CD4-positive, alpha-beta T cell (primary cell): ENCODE measurements at regions not wholly inside any gene's neighbourhood (a gene's known extent, or its start where the extent isn't known, plus 50 kb on each side); places are given as distances from the start of the nearest gene placed in this dataset.

ENCODE experiments used
- ATAC-seq: fragments of 200-7000 bp; cut with Tn5 transposase; one replicate; pipeline ENCODE4 v1.10.0; 2022; ENCODE audit warnings: mild to moderate bottlenecking; ENCODE audit not compliant: poor library complexity
- CTCF ChIA-PET: fragments of 350-600 bp; sonication (Branson Sonifier 250); formaldehyde crosslinking; loops from one replicate; lab custom pipeline; 2021; ENCODE audit warnings: antibody characterized with exemption, inconsistent platforms; lab: Charles Lee
- POLR2A ChIA-PET: fragments of 350-600 bp; sonication (Branson Sonifier 250); formaldehyde crosslinking; loops from one replicate; lab custom pipeline; 2021; ENCODE audit warnings: antibody characterized with exemption, inconsistent platforms; lab: Charles Lee
- DNase-seq, 14 experiments: peaks; one replicate each; pipeline ENCODE4 v3.0.0-alpha.2; 2013 to 2020; ENCODE audit warnings: mixed read lengths in 2 of 14
- H3K27ac ChIP-seq, 2 donors: one replicate each; pipeline versions ENCODE4 v1.5.1 to v1.7.0; 2013; ENCODE audit warnings: low read length in 2 of 2, low read depth in 1 of 2, mild to moderate bottlenecking in 1 of 2
- H3K27me3 ChIP-seq, 2 experiments: 1 replicate in 1 of 2; 2 replicates in 1 of 2; pipeline versions ENCODE4 v1.6.1 to v1.7.0; 2013; ENCODE audit warnings: low read length in 2 of 2, control low read depth in 1 of 2, mild to moderate bottlenecking in 1 of 2, moderate library complexity in 1 of 2; ENCODE audit not compliant: insufficient read depth in 2 of 2, control insufficient read depth in 1 of 2
- H3K36me3 ChIP-seq: one replicate; pipeline ENCODE4 v1.6.1; 2013; ENCODE audit warnings: low read length, control low read depth; ENCODE audit not compliant: insufficient read depth
- H3K4me1 ChIP-seq: one replicate; pipeline ENCODE4 v1.6.1; 2013; ENCODE audit warnings: low read length, control low read depth; ENCODE audit not compliant: insufficient read depth
- H3K4me3 ChIP-seq: one replicate; pipeline ENCODE4 v1.5.1; 2013; ENCODE audit warnings: mild to moderate bottlenecking, low read length, moderate library complexity
- H3K9me3 ChIP-seq, 2 experiments: 1 replicate in 1 of 2; 2 replicates in 1 of 2; pipeline versions ENCODE4 v1.6.1 to v1.7.0; 2013; ENCODE audit warnings: low read length in 2 of 2, mild to moderate bottlenecking in 2 of 2, control low read depth in 1 of 2, moderate library complexity in 1 of 2; ENCODE audit not compliant: control insufficient read depth in 1 of 2, insufficient read depth in 1 of 2
- H3K27ac Mint-ChIP-seq: one replicate; pipeline ENCODE4 v1.8.0; 2020; ENCODE audit warnings: mixed read lengths
- H3K27me3 Mint-ChIP-seq: one replicate; pipeline ENCODE4 v1.8.0; 2021; ENCODE audit warnings: mixed read lengths
- H3K36me3 Mint-ChIP-seq: one replicate; pipeline ENCODE4 v1.8.0; 2021; ENCODE audit warnings: low read depth, mixed read lengths
- H3K4me1 Mint-ChIP-seq: one replicate; pipeline ENCODE4 v1.8.0; 2021; ENCODE audit warnings: low read depth, mixed read lengths
- H3K4me3 Mint-ChIP-seq: one replicate; pipeline ENCODE4 v1.8.0; 2020; ENCODE audit warnings: mild to moderate bottlenecking, mixed read lengths
- H3K9me3 Mint-ChIP-seq: one replicate; pipeline ENCODE4 v1.8.0; 2020; ENCODE audit warnings: mixed read lengths
- CTCF ChIP-seq: fragments of 200-600 bp; IDR thresholded peaks from one replicate; pipeline ENCODE4 v1.8.0; 2022; ENCODE audit warnings: antibody characterized with exemption, mild to moderate bottlenecking
- intact Hi-C, 2 experiments: fragments of 100-400 bp; cut with DNase I in 1 of 2; cut with micrococcal nuclease in 1 of 2; formaldehyde crosslinking; loops; one replicate each; pipeline versions ENCODE4 v1.15.1 to v1.9.0; 2023 to 2025; cut with DNase I, micrococcal nuclease

DNA sequence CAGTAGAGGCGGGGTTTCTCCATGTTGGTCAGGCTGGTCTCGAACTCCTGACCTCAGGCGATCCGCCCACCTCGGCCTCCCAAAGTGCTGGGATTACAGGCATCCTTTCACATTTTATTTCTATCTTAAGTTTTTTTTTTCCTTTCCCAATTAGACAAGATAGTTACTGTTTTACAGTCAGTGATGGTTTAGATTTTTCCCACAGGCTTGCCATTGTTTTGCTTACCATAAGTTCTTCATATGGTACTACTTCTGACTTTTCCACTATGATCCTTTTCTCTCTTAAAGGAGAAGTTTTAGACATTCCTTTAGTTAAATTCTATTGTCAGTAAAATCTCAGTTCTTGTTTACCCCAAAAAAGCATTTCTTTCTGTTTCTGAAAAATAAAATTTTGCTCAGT is 462.6 kb downstream of the CENPC start:
- no peak for DNase-seq
- intact Hi-C loops, result no loop called here
- Histone ChIP-seq H3K9me3 (no peaks in the 10 kb centered on the region), H3K36me3 (no peaks in the 10 kb centered on the region), H3K27me3 (peaks cover 0 to 5% of the 10 kb centered on the region in 2 experiments), H3K4me1 (no peaks in the 10 kb centered on the region), H3K4me3 (no peak overlapping the region), H3K27ac (no peak overlapping the region)
- Mint-ChIP-seq H3K9me3 (no peaks in the 10 kb centered on the region), H3K27me3 (no peaks in the 10 kb centered on the region), H3K4me3 (no peak overlapping the region), H3K36me3 (no peaks in the 10 kb centered on the region), H3K4me1 (no peaks in the 10 kb centered on the region), H3K27ac (no peak overlapping the region)
- no peak for ATAC-seq
- ChIA-PET POLR2A (no interaction called here), CTCF (no interaction called here)
- TF ChIP-seq CTCF, result no peak

DNA sequence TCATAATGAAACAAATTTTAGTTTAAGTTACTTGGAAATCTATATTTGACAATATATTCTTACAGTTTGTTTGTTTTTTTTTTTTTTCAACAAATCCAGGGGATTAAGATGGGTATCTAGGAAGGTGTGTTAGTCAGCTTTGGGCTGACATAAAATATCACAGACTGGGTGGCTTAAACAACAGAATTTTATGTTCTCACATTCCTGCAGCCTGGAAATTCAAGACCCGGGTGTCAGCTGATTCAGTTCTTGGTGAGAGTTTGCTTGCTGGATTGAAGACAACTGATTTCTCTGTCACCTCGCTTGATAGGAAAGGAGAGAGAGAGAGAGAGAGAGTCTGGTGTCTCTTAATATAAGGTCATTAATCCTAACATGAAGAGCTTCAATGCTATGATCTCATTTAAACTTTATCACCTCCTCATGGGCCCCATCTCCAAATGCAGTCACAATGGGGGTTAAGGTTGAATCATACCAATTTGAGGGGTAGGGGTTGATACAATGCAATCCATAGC is 465.2 kb downstream of the CENPC start:
- H3K4me1 Mint-ChIP-seq, result no peaks in the 10 kb centered on the region
- Histone ChIP-seq H3K4me3 (no peak overlapping the region), H3K9me3 (no peaks in the 10 kb centered on the region), H3K27ac (no peak overlapping the region), H3K27me3 (no peaks in the 10 kb centered on the region), H3K36me3 (no peaks in the 10 kb centered on the region), H3K4me1 (no peaks in the 10 kb centered on the region)
- H3K27ac Mint-ChIP-seq, result no peak overlapping the region
- TF ChIP-seq CTCF, result no peak
- ChIA-PET POLR2A (no interaction called here), CTCF (no interaction called here)
- no peaks in the 10 kb centered on the region for H3K9me3 Mint-ChIP-seq
- intact Hi-C loops, result no loop called here
- H3K27me3 Mint-ChIP-seq, result no peaks in the 10 kb centered on the region
- H3K36me3 Mint-ChIP-seq, result no peaks in the 10 kb centered on the region
- DNase-seq (no peak), ATAC-seq (no peak)
- no peak overlapping the region for H3K4me3 Mint-ChIP-seq

DNA sequence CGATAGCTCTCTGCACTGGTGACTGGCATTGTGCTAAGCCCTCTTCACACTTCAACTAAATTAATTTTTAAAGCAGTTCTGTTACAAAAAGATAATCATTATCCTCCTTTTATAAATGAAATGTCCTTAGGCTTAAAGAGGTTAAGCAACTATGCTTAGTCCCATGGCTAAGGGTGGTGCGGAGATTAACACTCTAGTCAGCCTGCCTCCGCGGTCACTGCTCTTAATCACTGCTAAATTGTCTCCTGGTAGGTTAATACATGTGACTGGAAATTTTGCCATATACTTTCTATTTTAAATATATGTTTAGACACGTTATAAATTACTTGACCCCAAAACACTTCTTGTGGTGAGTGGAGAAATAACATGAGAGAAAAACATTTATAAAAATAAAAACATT is 473.7 kb downstream of the CENPC start:
- no peak for DNase-seq
- no peak for TF ChIP-seq CTCF
- H3K27me3 ChIP-seq, result no peaks in the 10 kb centered on the region
- ChIA-PET CTCF (no interaction called here), POLR2A (no interaction called here)
- Mint-ChIP-seq H3K9me3 (peaks cover 2% of the 10 kb centered on the region), H3K36me3 (no peaks in the 10 kb centered on the region), H3K4me3 (no peak overlapping the region), H3K27ac (no peak overlapping the region), H3K27me3 (no peaks in the 10 kb centered on the region), H3K4me1 (no peaks in the 10 kb centered on the region)
- H3K4me3 ChIP-seq, result no peak overlapping the region
- ATAC-seq, result no peak
- H3K36me3 ChIP-seq, result no peaks in the 10 kb centered on the region
- H3K27ac ChIP-seq, result no peak overlapping the region
- H3K9me3 ChIP-seq, result peaks cover 0 to 7% of the 10 kb centered on the region in 2 experiments
- intact Hi-C loops, result no loop called here
- no peaks in the 10 kb centered on the region for H3K4me1 ChIP-seq
